ENCODE measurements at regions not wholly inside any gene's neighbourhood (a gene's known extent, or its start where the extent isn't known, plus 50 kb on each side); places are given as distances from the start of the nearest gene placed in this dataset.

DNA sequence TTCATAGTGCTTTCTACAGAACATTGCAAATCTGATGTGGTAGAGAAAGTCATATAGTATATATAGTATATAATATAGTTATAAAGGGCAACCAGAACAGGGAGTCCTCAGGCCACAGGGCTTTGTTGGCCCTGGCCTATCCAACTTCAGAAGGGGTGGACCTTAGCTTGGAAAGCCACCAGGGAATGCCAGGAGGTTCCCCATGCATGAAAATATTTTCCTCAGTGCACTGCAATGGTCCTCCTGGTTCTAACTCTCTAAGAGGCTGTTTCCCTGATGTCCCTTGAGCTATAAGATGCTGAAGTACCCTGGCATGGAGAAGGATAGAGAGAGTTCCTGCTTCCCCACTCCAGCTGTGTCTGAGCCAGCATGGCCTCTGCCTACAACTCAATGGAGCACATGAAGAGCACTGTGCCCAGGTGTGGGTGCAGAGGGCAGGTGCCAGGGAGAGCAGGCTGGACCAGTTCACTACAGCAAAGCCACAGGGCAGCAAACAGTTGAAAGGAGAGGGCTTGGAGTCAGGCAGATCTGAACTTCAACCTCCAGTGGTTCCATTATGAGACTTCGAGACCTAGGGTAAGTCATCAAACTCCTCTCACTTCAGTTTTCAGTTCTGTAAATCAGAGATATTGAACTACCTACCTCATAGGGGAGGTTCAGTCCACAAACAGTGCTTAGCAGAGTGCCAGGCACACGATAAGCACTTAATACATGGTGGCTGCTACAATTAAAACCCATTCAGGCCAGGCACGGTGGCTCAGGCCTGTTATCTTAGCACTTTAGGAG is 183.1 kb downstream of the SALL1 start:
- DNase-seq = no peak
- intact Hi-C loops (cut with DNase I) = no loop called here

DNA sequence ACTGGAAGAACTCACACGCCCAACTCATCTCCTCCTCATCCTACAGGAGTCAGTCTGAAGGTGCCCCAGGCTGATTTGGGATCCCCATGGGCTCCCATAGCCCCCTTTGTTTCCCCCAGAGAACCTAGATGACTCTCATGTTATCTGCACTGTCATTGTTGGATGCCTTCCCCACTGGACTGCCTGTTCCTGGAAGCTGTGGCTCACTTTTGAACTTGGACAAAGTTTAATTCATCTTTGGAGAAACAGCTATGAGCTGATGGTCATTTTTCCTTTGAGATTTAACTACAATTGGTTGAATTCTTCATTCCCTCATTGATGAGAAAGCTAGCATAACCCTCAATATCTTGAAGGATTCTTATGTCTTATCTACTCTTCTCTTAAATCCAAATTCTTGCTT is 186.6 kb downstream of the SALL1 start:
- DNase-seq = no peak
- intact Hi-C loops (cut with DNase I) = no loop called here

DNA sequence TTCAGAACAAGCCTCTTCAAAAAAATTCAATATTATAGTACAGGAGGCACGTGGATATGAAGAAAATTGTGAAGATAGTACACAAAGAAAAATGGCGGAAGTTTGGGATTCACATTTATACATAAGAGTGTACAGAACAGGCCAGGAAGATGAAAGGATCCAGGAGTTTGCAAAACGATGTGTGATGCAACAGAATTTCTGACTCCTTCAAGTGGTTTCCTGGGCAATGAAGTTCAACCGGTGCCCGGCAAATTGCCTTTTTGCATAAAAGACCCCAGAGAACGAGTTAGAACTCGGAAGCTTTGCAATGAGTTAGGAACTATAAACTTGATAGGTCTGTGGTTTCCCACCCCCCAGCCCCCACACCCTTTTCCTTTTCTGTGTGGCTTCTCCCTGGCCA is 189.1 kb downstream of the SALL1 start:
- intact Hi-C loops (cut with DNase I) = no loop called here
- DNase-seq = no peak

- intact Hi-C loops (cut with DNase I) = no loop called here
- no peak for DNase-seq
Measured at GRCh38 chr16:50960517-50961202, 190.4 kb downstream of the SALL1 start.

DNA sequence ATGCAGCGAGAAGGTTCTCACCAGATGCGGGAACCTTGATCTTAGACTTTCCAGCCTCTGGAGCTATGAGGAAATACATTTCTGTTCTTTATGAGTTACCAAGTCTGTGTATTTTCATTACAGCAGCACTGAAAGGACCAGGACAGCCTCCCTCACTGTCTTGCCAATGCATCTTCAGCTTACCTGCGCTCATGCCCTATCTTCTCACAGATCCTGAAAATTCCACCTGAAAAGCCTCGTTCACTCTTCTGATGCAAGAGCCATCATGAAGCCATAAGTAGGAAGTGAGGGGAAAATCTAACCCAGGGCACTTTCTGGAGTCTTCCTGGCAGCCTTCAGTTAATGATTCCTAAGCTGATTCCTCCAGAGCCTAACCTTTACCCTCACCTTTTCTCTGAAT is 194.0 kb downstream of the SALL1 start:
- DNase-seq = no peak
- intact Hi-C loops (cut with DNase I) = no loop called here

DNA sequence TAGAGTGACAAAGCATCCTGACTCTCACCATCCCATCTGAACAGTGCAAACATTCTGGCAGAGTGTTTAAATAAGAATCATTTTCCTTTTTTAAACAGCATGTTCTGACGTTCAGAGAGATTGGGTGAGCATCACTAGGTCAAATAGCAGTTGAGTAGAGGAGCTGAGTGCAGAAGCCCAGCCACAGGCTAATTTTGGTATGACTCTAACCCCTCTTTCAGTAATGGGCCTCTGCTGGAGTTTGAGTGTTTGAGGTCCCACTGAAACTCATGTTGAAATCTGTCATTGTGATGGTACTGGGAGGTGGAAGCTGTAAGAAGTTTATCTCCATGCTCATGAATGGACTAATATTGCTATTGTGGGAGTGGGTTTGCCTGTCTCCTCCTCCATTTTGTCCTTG is 194.4 kb downstream of the SALL1 start:
- no peak for DNase-seq
- intact Hi-C loops (cut with DNase I) = no loop called here

GRCh38 chr16:50955311-50955710 is 195.8 kb downstream of the SALL1 start:
- intact Hi-C loops (cut with DNase I) = no loop called here
- peak in 1 of 10 donors; percentile 16 for DNase-seq

DNA sequence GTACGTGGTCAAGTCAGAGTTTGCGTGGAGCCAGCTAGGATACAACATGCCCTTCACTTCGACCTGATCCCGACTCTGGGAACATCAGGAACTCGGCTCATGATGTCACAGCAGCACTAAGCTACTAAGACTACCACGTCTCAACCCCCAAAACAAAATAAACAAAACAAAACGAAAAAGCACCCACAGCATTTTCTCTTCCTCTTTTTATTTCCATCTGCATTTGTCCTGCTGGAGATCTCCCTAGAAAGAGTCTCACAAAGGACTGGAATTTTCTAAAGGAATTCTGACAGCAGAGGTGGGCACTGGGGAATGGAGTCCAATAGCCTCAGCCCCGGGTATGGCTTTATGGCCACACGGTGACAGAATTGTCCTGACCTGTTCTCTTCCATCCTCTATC is 196.6 kb downstream of the SALL1 start:
- DNase-seq = no peak
- intact Hi-C loops (cut with DNase I) = no loop called here

GRCh38 chr16:50953290-50953689 is 197.8 kb downstream of the SALL1 start:
- intact Hi-C loops (cut with DNase I) = no loop called here
- DNase-seq = no peak

GRCh38 chr16:50950955-50951354 is 200.1 kb downstream of the SALL1 start:
- intact Hi-C loops (cut with DNase I) = no loop called here
- DNase-seq = peak in 1 of 10 donors; percentile 68

- no peak for DNase-seq
- intact Hi-C loops (cut with DNase I) = no loop called here
Measured at GRCh38 chr16:50948268-50948930, 202.7 kb downstream of the SALL1 start.

DNA sequence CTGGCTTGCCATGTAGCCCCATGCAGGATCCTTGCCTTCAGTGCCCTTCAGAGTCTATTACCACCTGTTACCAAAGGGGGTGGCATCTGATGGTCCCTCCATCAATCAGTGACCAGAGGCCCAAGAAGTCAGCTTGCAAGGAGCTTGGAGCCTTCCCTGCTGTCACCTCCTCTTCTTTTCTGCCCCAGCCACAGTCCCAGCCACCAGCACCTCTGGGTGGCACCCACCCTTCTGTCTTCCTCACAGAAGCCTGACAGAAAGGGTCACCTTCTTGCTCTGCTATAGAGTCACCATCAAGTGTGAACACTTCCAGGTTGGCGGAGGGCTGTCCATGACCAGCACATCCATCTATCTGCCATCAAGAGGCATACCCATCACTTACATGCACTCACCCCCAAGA is 203.2 kb downstream of the SALL1 start:
- intact Hi-C loops (cut with DNase I) = no loop called here
- DNase-seq = no peak

DNA sequence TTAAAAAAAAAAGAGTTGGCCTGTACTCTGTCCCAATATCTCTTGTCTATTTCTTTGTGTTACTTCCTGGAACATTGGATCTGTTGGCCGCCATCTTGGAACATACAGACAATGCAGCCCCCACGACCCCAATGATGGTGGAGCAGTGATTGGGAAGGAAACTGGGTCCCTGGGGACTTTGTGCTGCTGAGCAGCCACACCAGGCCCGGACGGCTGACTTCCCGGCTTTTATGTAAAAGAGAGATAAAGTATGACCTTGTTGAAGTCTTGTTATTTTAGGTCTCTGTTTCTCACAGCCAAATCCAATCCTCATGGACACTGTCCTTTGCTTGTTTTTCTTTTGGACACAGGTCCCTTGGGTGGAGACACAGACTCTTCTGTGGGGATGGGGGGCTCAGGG is 204.5 kb downstream of the SALL1 start:
- intact Hi-C loops (cut with DNase I) = no loop called here
- no peak for DNase-seq

DNA sequence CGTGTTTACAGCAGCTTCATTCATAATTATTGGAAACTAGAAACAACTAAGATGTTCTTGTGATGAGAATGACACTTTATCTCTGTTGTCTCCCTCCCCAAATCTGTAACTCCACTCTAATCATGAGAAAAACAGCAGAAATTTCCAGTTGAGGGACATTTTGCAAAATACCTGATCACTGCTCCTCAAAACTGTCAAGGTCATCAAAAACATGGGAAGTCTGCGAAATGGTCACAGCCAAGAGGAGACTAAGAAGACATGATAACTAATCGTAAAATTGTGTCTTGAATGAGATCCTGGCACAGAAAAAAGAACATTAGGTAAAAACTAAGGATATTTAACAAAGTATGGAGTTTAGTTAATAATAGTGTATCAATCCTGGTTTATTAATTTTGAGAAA is 204.2 kb downstream of the CYLD start:
- intact Hi-C loops (cut with DNase I) = no loop called here
- no peak for DNase-seq

DNA sequence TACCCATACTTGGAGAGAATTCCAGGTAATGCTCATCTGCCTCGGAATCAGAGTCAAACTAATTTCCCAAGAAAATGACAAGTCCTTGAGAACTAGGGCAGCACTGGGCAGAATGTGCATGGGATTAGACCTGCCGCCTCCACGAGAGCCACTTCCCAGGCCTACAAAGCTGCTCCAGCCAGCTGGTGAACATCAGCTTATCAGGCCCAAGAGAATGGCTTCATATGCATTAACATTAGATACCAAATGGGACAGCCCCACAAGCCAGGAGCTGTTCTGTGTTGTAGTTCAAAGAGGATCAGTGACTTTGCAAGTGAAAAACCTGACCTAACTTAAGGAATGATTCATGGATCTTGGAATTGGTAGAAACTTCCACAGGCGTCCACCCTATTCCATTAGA is 203.3 kb downstream of the CYLD start:
- intact Hi-C loops (cut with DNase I) = no loop called here
- no peak for DNase-seq

GRCh38 chr16:50944436-50944835 is 202.6 kb downstream of the CYLD start:
- intact Hi-C loops (cut with DNase I) = no loop called here
- DNase-seq = no peak

DNA sequence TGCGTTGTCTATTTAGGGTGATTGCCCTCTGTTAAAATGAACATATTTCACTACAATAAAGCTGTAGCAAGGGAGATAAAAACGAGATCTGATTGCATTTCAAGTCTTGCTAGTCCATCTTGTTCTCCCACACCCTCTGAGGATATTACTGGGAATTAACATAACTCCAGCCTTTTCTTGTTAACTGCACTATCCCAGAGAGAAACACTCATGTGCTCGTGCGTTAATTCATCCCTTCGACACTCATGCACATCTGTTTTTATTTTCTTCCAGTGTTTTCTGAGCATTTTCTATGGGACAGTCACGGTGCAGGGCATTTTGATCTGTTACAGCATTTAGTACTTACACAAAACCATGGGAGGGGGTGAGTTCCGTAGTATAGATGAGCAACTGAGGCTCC is 202.1 kb downstream of the CYLD start:
- intact Hi-C loops (cut with DNase I) = no loop called here

DNA sequence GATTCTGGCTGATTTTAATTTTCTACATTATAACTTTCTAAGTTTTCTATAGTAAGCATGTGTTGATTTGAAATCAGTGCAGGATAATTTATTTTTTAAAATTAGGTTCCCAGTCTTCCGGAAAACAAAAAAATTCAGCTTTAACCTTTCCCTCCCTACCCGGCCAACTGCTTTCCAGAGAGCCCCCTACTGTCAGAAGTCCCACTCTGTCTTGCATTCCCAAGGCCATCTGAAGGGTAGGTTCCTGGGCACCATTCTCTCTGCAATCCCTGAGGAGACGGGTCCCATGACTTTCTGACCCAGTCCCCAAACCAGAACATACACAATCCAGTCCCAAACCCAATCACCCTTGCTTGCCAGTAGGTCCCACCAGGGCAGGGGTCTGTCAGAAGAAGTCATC is 200.3 kb downstream of the CYLD start:
- DNase-seq = no peak
- intact Hi-C loops (cut with DNase I) = no loop called here

More for the DNA sequence above, 202.1 kb downstream of the CYLD start:
- DNase-seq = no peak

DNA sequence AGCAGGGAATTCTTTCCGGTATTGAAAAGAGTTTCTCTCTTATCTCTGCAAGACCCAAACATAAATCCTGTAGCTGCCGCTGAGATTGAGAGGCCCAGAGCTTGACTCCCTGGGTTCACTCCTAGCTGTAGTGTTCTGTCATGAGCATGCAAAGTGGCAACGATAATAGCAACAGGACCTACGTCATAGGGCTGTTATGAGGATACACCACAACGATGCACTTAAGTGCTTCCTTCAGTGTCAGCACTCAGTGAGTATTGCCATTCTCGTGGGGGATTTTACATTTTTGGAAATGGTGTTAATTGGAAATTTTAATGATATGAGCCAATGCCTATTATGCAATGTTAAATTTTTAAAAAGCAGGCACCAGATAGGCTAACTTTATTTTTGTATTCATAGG is 199.8 kb downstream of the CYLD start:
- intact Hi-C loops (cut with DNase I) = no loop called here
- no peak for DNase-seq

DNA sequence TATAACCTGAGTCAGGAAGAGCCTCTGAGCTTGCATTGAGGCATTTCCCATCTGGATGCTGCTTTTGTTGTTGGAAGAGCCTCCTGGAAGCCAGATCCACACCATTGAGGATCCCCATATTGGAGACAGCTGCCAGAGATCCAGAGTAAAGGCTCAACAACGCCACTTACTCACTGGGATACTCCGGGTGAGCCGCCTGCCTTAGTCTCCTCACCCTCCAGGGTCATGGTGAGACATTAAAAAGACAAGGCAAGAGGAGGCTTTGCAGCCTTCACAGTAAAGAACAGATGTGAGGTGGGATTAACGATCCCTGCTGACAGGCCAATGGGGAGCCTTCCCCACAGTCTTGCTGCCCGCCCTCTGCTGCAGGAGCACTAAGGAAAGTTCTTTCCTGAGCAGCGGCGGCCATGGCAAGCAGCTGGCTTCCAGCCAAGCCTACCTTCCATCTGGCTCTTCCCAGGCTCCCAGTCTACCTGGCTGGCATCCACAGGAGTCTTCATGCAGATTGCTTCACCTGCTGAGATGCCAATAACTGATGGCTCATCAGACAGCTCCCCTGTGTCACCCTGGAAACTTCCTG is 198.5 kb downstream of the CYLD start:
- no peak for DNase-seq
- intact Hi-C loops (cut with DNase I) = no loop called here

GRCh38 chr16:50939356-50939755 is 197.5 kb downstream of the CYLD start:
- no peak for DNase-seq
- intact Hi-C loops (cut with DNase I) = no loop called here
